22Rv1 (cell line): ENCODE measurements at regions not wholly inside any gene's neighbourhood (a gene's known extent, or its start where the extent isn't known, plus 50 kb on each side); places are given as distances from the start of the nearest gene placed in this dataset.

Experiments used
- CTCF ChIP-seq: fragments of 450-650 bp; IDR thresholded peaks from 2 replicates; pipeline ENCODE4 v1.5.1; 2017; ENCODE audit warnings: mild to moderate bottlenecking
- ZFX ChIP-seq: fragments of 450-650 bp; IDR thresholded peaks from 2 replicates; pipeline ENCODE4 v1.6.1; 2017; ENCODE audit warnings: antibody characterized with exemption, borderline replicate concordance

- TF ChIP-seq CTCF (no peak), ZFX (no peak)
These were observed 771.4 kb downstream of the OLFM4 start for GRCh38 chr13:53800011-53800410.
